ENCODE measurements at regions not wholly inside any gene's neighbourhood (a gene's known extent, or its start where the extent isn't known, plus 50 kb on each side); places are given as distances from the start of the nearest gene placed in this dataset.

DNA sequence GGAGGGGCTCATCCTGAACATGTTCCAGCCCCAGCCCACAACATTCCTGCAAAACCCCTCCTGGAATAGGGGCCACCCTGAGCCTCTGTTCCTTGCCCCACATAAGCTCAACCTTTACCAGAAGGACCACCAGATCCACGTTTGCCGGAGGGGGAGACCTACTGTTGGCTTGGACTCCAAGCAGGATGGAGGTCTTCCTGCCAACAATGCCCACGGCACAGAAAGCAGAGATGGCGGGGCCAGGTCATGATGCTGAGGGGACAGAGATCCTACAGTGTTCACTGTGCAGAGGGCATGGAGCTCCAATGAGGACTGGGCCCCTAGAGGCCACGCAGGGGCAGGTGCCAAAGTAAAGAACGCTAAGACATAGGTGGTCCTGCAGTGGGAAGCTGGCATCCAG is 98.5 kb upstream of the RAB6C start:
- no peak overlapping the region for H3K4me3 ChIP-seq (ENCODE audit: low read depth, low read length, poor library complexity, severe bottlenecking)
- CTCF ChIA-PET = no interaction called here
- no peak for DNase-seq (ENCODE audit: low spot score)
- no peaks in the 10 kb centered on the region for H3K27me3 ChIP-seq (replicated peaks; ENCODE audit: insufficient read depth, low read depth, low read length, poor library complexity)
- no peak overlapping the region for H3K27ac ChIP-seq (ENCODE audit: low read depth, low read length, poor library complexity, severe bottlenecking)
- H3K4me1 ChIP-seq (ENCODE audit: insufficient read depth, low read length, poor library complexity, severe bottlenecking) = no peaks in the 10 kb centered on the region
- H3K36me3 ChIP-seq (ENCODE audit: insufficient read depth, low read length, poor library complexity, severe bottlenecking) = no peaks in the 10 kb centered on the region
- TF ChIP-seq EZH2 (IDR thresholded peaks at IDR 0.05; ENCODE audit: borderline replicate concordance, low read depth, low read length, poor library complexity, severe bottlenecking) = no peak
- TF ChIP-seq, protein P1, sequence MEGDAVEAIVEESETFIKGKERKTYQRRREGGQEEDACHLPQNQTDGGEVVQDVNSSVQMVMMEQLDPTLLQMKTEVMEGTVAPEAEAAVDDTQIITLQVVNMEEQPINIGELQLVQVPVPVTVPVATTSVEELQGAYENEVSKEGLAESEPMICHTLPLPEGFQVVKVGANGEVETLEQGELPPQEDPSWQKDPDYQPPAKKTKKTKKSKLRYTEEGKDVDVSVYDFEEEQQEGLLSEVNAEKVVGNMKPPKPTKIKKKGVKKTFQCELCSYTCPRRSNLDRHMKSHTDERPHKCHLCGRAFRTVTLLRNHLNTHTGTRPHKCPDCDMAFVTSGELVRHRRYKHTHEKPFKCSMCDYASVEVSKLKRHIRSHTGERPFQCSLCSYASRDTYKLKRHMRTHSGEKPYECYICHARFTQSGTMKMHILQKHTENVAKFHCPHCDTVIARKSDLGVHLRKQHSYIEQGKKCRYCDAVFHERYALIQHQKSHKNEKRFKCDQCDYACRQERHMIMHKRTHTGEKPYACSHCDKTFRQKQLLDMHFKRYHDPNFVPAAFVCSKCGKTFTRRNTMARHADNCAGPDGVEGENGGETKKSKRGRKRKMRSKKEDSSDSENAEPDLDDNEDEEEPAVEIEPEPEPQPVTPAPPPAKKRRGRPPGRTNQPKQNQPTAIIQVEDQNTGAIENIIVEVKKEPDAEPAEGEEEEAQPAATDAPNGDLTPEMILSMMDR (conservative IDR thresholded peaks at IDR 0.05; ENCODE audit: low read depth, low read length) = no peak
- POLR2A ChIA-PET (ENCODE audit: low non-redundant PET) = no interaction called here
- BruUV-seq (replicated peaks) = no TSS peak
- intact Hi-C loops (cut with micrococcal nuclease; ENCODE audit: unreplicated experiment) = no loop called here
- no peaks in the 10 kb centered on the region for H3K9me3 ChIP-seq (ENCODE audit: low read depth, low read length, poor library complexity, severe bottlenecking)

DNA sequence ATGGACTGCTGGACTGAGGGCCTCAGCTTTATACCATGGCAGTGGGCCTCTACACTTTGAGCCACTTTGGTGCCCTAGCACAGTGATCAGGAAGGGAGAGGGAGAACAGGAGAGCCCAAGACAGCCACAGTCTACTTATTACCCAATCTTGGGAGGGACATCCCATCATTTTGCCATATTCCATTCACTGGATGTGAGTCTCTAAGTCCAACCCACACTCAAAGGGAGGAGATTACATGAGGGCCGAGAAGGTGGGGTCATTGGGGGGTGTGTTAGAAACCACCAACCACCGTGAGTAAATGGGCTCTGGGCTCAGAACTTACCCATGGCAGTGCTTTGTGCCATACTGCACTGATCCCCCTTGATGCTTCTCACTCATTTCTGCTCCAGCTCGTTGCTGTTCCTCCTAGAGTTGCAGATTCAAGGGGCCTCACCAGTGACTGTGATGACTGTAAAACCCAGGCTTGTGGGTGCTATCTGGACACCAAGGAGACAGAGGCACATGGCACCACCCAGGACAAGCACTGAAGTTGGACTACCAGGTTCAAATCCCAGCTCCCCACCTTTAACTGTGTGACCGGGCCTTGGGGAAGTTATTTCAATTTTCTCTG is 97.6 kb upstream of the RAB6C start:
- CTCF ChIA-PET = no interaction called here
- no peaks in the 10 kb centered on the region for H3K36me3 ChIP-seq (ENCODE audit: insufficient read depth, low read length, poor library complexity, severe bottlenecking)
- no peaks in the 10 kb centered on the region for H3K9me3 ChIP-seq (ENCODE audit: low read depth, low read length, poor library complexity, severe bottlenecking)
- no peak overlapping the region for H3K27ac ChIP-seq (ENCODE audit: low read depth, low read length, poor library complexity, severe bottlenecking)
- H3K27me3 ChIP-seq (replicated peaks; ENCODE audit: insufficient read depth, low read depth, low read length, poor library complexity) = no peaks in the 10 kb centered on the region
- TF ChIP-seq, protein P1 (conservative IDR thresholded peaks at IDR 0.05; ENCODE audit: low read depth, low read length) = no peak
- no peak for TF ChIP-seq EZH2 (IDR thresholded peaks at IDR 0.05; ENCODE audit: borderline replicate concordance, low read depth, low read length, poor library complexity, severe bottlenecking)
- no peak for DNase-seq (ENCODE audit: low spot score)
- H3K4me3 ChIP-seq (ENCODE audit: low read depth, low read length, poor library complexity, severe bottlenecking) = no peak overlapping the region
- intact Hi-C loops (cut with micrococcal nuclease; ENCODE audit: unreplicated experiment) = no loop called here
- no peaks in the 10 kb centered on the region for H3K4me1 ChIP-seq (ENCODE audit: insufficient read depth, low read length, poor library complexity, severe bottlenecking)
- BruUV-seq (replicated peaks) = no TSS peak
- POLR2A ChIA-PET (ENCODE audit: low non-redundant PET) = no interaction called here

DNA sequence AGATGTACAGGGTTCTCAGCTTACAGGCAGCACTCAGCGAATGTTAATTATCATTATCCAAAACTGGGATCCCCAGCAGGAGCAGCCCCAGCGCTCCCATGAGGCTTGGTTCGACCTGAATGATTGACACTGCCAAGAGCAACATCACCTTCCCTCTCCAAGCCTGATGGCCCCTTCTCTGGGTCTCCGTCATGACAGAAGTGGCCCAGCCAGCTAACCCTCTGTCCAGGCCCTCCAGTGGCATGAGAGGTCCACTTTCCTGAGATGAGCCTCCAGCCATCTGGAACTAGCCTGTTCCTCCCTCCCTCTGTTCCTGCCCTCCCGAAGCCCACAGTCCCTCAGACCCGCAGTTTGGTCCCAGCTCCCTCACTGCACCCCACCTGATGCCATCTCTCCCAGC is 97.0 kb upstream of the RAB6C start:
- no peaks in the 10 kb centered on the region for H3K36me3 ChIP-seq (ENCODE audit: insufficient read depth, low read length, poor library complexity, severe bottlenecking)
- CTCF ChIA-PET = no interaction called here
- no TSS peak for BruUV-seq (replicated peaks)
- no peak overlapping the region for H3K4me3 ChIP-seq (ENCODE audit: low read depth, low read length, poor library complexity, severe bottlenecking)
- intact Hi-C loops (cut with micrococcal nuclease; ENCODE audit: unreplicated experiment) = no loop called here
- H3K9me3 ChIP-seq (ENCODE audit: low read depth, low read length, poor library complexity, severe bottlenecking) = no peaks in the 10 kb centered on the region
- H3K27me3 ChIP-seq (replicated peaks; ENCODE audit: insufficient read depth, low read depth, low read length, poor library complexity) = no peaks in the 10 kb centered on the region
- DNase-seq (ENCODE audit: low spot score) = no peak
- no peaks in the 10 kb centered on the region for H3K4me1 ChIP-seq (ENCODE audit: insufficient read depth, low read length, poor library complexity, severe bottlenecking)
- POLR2A ChIA-PET (ENCODE audit: low non-redundant PET) = no interaction called here
- no peak overlapping the region for H3K27ac ChIP-seq (ENCODE audit: low read depth, low read length, poor library complexity, severe bottlenecking)
- TF ChIP-seq EZH2 (IDR thresholded peaks at IDR 0.05; ENCODE audit: borderline replicate concordance, low read depth, low read length, poor library complexity, severe bottlenecking) = no peak
- TF ChIP-seq, protein P1 (conservative IDR thresholded peaks at IDR 0.05; ENCODE audit: low read depth, low read length) = no peak

Data from A673 (cell line).